ENCODE measurements at regions not wholly inside any gene's neighbourhood (a gene's known extent, or its start where the extent isn't known, plus 50 kb on each side); places are given as distances from the start of the nearest gene placed in this dataset.

- no peak overlapping the region for H3K4me3 ChIP-seq
- in situ Hi-C loops (cut with MboI; ENCODE audit: low sequenced_read_pairs): no loop called here
- no peaks in the 10 kb centered on the region for H3K4me1 ChIP-seq
- no peak for DNase-seq (ENCODE audit: low spot score in 2 of 2)
- H3K9me3 ChIP-seq: 0 out of 2 replicates have a peak, but pooled peaks cover 2% of the 10 kb centered on the region
- H3K36me3 ChIP-seq (replicated peaks): no peaks in the 10 kb centered on the region
- H3K27me3 ChIP-seq (ENCODE audit: low read depth): no peaks in the 10 kb centered on the region
Measured at GRCh38 chr2:5290900-5291546, 401.2 kb upstream of the SOX11 start.

- no peak overlapping the region for H3K4me3 ChIP-seq
- in situ Hi-C loops (cut with MboI; ENCODE audit: low sequenced_read_pairs): no loop called here
- DNase-seq (ENCODE audit: low spot score in 2 of 2): no peak
- H3K36me3 ChIP-seq (replicated peaks): no peaks in the 10 kb centered on the region
- H3K9me3 ChIP-seq: no peaks in the 10 kb centered on the region
- H3K4me1 ChIP-seq: no peaks in the 10 kb centered on the region
- H3K27me3 ChIP-seq (ENCODE audit: low read depth): no peaks in the 10 kb centered on the region
Measured at GRCh38 chr2:5304640-5305039, 387.5 kb upstream of the SOX11 start.

- no peaks in the 10 kb centered on the region for H3K4me1 ChIP-seq
- no peaks in the 10 kb centered on the region for H3K27me3 ChIP-seq (ENCODE audit: low read depth)
- in situ Hi-C loops (cut with MboI; ENCODE audit: low sequenced_read_pairs): no loop called here
- no peak overlapping the region for H3K4me3 ChIP-seq
- no peak for DNase-seq (ENCODE audit: low spot score in 2 of 2)
- 0 out of 2 replicates have a peak, but pooled peaks cover 2% of the 10 kb centered on the region for H3K9me3 ChIP-seq
- no peaks in the 10 kb centered on the region for H3K36me3 ChIP-seq (replicated peaks)
Measured at GRCh38 chr2:5315041-5315440, 377.1 kb upstream of the SOX11 start.

GRCh38 chr2:5315512-5315911 is 376.7 kb upstream of the SOX11 start:
- Histone ChIP-seq H3K36me3 (replicated peaks) (no peaks in the 10 kb centered on the region), H3K4me3 (no peak overlapping the region), H3K4me1 (no peaks in the 10 kb centered on the region), H3K9me3 (0 out of 2 replicates have a peak, but pooled peaks cover 2% of the 10 kb centered on the region), H3K27me3 (ENCODE audit: low read depth) (no peaks in the 10 kb centered on the region)
- DNase-seq (ENCODE audit: low spot score in 2 of 2): no peak
- in situ Hi-C loops (cut with MboI; ENCODE audit: low sequenced_read_pairs): no loop called here

DNA sequence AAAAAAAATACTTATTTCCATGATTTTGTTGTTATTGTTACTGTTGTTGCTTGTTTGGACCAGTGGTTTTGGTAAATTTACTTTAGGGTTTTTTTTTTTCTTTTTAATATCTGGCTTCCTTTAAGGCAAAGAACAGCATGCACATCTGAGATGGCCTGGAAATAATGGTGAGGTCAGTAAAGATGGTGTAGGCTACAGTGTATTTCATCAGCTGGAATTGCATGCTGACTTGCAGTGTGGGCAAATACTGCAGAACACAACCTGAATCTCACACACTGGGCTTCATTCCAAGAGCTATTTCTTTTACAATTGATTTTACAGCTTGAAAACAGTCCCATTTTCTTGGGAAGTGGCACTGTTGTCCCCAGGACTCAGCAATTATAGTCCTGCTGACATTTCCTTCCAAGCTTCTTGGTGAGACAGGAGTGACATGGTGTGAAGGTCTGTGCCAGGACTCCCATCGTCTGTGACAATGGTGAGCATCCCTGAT is 376.1 kb upstream of the SOX11 start:
- in situ Hi-C loops (cut with MboI; ENCODE audit: low sequenced_read_pairs): no loop called here
- no peak overlapping the region for H3K4me3 ChIP-seq
- DNase-seq (ENCODE audit: low spot score in 2 of 2): no peak
- H3K27me3 ChIP-seq (ENCODE audit: low read depth): no peaks in the 10 kb centered on the region
- H3K36me3 ChIP-seq (replicated peaks): no peaks in the 10 kb centered on the region
- H3K9me3 ChIP-seq: no peaks in the 10 kb centered on the region
- H3K4me1 ChIP-seq: no peaks in the 10 kb centered on the region

DNA sequence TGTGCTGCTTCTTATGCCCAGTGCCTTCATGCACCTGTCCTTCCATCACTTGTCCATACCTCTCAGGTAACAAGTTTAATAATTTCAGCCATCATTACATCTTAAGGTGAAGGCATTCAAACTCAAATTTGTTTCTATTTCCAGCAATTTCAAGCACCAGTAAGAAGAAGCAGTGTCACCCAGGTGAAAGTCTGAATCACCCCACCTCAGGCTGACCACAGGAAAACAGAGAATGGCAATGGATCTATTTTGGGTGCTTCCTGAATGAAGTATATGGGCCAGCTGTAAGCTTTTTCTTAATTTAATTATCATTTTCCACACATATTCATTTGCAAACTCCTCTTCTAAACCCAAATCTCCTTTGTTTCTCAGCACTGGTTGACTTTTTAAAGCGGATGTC is 372.7 kb upstream of the SOX11 start:
- no peaks in the 10 kb centered on the region for H3K27me3 ChIP-seq (ENCODE audit: low read depth)
- H3K36me3 ChIP-seq (replicated peaks): no peaks in the 10 kb centered on the region
- no peak for DNase-seq (ENCODE audit: low spot score in 2 of 2)
- H3K9me3 ChIP-seq: no peaks in the 10 kb centered on the region
- H3K4me1 ChIP-seq: no peaks in the 10 kb centered on the region
- H3K4me3 ChIP-seq: no peak overlapping the region
- in situ Hi-C loops (cut with MboI; ENCODE audit: low sequenced_read_pairs): no loop called here

DNA sequence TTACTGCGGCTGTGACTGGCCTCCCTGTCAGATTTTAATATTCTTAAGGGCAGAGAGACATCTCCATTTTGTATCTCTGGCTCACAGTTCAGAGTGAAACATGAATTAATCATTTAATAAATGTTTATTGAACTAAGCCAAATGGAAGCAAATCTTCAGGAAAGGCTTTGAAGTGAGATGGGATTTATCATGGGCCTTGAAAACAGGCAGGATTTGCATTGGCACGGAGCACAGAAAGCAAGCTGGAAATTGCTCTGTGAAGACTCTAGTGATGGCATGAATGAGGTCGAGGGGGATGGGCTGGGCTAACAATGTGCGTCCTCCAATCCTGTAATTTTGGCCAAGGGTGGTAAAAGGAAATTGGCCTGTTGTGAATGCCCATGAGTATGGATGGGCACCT is 369.8 kb upstream of the SOX11 start:
- no peak overlapping the region for H3K4me3 ChIP-seq
- H3K4me1 ChIP-seq: no peaks in the 10 kb centered on the region
- in situ Hi-C loops (cut with MboI; ENCODE audit: low sequenced_read_pairs): no loop called here
- no peaks in the 10 kb centered on the region for H3K9me3 ChIP-seq
- H3K27me3 ChIP-seq (ENCODE audit: low read depth): no peaks in the 10 kb centered on the region
- no peak for DNase-seq (ENCODE audit: low spot score in 2 of 2)
- no peaks in the 10 kb centered on the region for H3K36me3 ChIP-seq (replicated peaks)

DNA sequence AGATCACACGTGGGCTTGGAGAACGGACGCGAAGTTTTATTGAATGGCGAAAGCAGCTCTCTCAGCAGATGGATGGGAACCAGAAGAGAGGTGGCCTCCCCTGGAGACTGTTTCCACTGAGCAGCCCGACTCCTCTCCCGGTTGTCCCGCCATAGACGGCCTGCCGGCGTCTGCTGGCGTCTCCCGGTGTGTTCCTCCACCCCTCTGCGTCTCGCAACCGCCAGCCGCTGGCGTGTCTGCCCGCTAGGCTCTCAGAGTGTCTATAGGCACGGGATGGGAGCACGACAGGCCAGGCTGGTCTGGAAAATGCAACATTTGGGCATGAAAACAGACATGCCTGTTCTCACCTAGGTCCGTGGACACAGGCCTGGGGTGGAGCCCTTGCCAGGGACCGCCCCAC is 366.7 kb upstream of the SOX11 start:
- no peak for DNase-seq (ENCODE audit: low spot score in 2 of 2)
- Histone ChIP-seq H3K9me3 (no peaks in the 10 kb centered on the region), H3K36me3 (replicated peaks) (no peaks in the 10 kb centered on the region), H3K4me1 (no peaks in the 10 kb centered on the region), H3K4me3 (no peak overlapping the region), H3K27me3 (ENCODE audit: low read depth) (no peaks in the 10 kb centered on the region)
- in situ Hi-C loops (cut with MboI; ENCODE audit: low sequenced_read_pairs): no loop called here

GRCh38 chr2:5328826-5329225 is 363.4 kb upstream of the SOX11 start:
- in situ Hi-C loops (cut with MboI; ENCODE audit: low sequenced_read_pairs): no loop called here
- Histone ChIP-seq H3K4me3 (no peak overlapping the region), H3K36me3 (replicated peaks) (no peaks in the 10 kb centered on the region), H3K4me1 (no peaks in the 10 kb centered on the region), H3K9me3 (no peaks in the 10 kb centered on the region), H3K27me3 (ENCODE audit: low read depth) (no peaks in the 10 kb centered on the region)
- no peak for DNase-seq (ENCODE audit: low spot score in 2 of 2)

DNA sequence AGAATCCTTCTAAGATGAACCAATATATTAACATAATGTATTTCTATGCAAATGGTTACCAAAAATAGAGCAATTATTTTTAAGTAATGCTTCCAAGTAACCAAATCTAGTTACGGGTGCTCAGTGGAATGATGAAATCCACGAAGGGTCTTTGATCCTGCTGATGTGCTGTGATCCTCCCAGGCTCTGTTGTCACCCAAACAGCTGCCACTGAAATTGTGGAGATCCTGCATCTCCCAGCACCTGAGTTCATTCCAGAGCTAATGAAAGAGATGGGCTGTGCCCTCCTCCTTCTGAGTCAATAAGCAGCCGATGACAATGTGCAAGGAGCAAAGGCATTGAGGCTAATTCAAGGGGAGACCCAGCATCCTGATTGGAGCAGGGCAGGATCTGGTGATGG is 362.4 kb upstream of the SOX11 start:
- no peaks in the 10 kb centered on the region for H3K36me3 ChIP-seq (replicated peaks)
- no peaks in the 10 kb centered on the region for H3K9me3 ChIP-seq
- no peak overlapping the region for H3K4me3 ChIP-seq
- H3K27me3 ChIP-seq (ENCODE audit: low read depth): no peaks in the 10 kb centered on the region
- in situ Hi-C loops (cut with MboI; ENCODE audit: low sequenced_read_pairs): no loop called here
- H3K4me1 ChIP-seq: no peaks in the 10 kb centered on the region
- no peak for DNase-seq (ENCODE audit: low spot score in 2 of 2)

DNA sequence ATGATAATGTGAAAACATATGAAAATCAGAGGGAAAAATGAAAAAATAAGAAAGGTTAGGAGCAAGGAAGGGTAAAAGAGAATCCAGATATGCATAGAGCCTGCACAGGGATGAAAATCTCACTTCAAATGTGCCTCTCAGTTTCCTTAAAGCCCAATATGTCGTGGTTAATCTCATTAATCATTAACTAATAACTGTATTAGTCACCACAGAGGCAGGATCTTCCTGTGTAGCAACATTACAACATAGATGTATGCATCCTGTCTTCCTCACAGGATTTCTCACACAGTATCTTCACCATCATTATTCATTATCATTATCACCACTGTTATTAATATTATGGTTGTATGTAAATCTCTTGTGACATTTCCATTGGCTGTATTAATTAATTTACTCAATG is 361.2 kb upstream of the SOX11 start:
- Histone ChIP-seq H3K4me1 (no peaks in the 10 kb centered on the region), H3K9me3 (no peaks in the 10 kb centered on the region), H3K27me3 (ENCODE audit: low read depth) (no peaks in the 10 kb centered on the region), H3K4me3 (no peak overlapping the region), H3K36me3 (replicated peaks) (no peaks in the 10 kb centered on the region)
- in situ Hi-C loops (cut with MboI; ENCODE audit: low sequenced_read_pairs): no loop called here
- no peak for DNase-seq (ENCODE audit: low spot score in 2 of 2)

GRCh38 chr2:5332925-5333324 is 359.3 kb upstream of the SOX11 start:
- no peaks in the 10 kb centered on the region for H3K27me3 ChIP-seq (ENCODE audit: low read depth)
- no peaks in the 10 kb centered on the region for H3K9me3 ChIP-seq
- DNase-seq (ENCODE audit: low spot score in 2 of 2): no peak
- in situ Hi-C loops (cut with MboI; ENCODE audit: low sequenced_read_pairs): no loop called here
- H3K4me3 ChIP-seq: no peak overlapping the region
- H3K36me3 ChIP-seq (replicated peaks): no peaks in the 10 kb centered on the region
- H3K4me1 ChIP-seq: no peaks in the 10 kb centered on the region

- Histone ChIP-seq H3K36me3 (replicated peaks) (no peaks in the 10 kb centered on the region), H3K4me1 (no peaks in the 10 kb centered on the region), H3K4me3 (no peak overlapping the region), H3K27me3 (ENCODE audit: low read depth) (no peaks in the 10 kb centered on the region), H3K9me3 (no peaks in the 10 kb centered on the region)
- in situ Hi-C loops (cut with MboI; ENCODE audit: low sequenced_read_pairs): no loop called here
- no peak for DNase-seq (ENCODE audit: low spot score in 2 of 2)
Measured at GRCh38 chr2:5339473-5339872, 352.7 kb upstream of the SOX11 start.

DNA sequence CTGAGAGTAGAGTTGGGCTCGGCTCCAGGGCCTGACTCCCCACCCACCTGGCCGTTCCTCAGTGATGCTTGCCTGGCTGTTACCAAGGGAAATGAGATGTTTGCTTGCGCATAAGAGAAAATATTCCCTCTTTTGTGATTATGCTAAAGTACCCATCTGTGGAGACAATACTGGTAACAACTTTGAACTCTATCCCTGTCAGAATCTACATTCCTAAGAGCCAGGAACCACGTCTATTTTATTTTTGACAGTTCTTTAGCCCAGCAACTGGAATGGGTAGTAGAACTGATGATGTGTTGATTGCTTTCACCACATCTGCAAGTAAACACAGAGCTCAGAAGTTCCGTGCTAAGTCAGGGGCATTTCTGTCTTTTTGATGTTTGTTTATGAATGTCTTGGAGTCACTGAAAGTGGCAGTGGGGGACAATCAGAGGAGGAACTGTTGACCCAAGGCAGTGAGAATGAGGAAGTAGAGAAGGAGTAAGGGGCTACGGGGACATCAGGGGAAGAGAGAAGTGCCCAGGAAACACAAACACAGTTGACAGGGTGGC is 348.3 kb upstream of the SOX11 start:
- Histone ChIP-seq H3K4me1 (no peaks in the 10 kb centered on the region), H3K9me3 (no peaks in the 10 kb centered on the region), H3K36me3 (replicated peaks) (no peaks in the 10 kb centered on the region), H3K4me3 (no peak overlapping the region), H3K27me3 (ENCODE audit: low read depth) (no peaks in the 10 kb centered on the region)
- in situ Hi-C loops (cut with MboI; ENCODE audit: low sequenced_read_pairs): no loop called here
- no peak for DNase-seq (ENCODE audit: low spot score in 2 of 2)

- in situ Hi-C loops (cut with MboI; ENCODE audit: low sequenced_read_pairs): no loop called here
- H3K4me1 ChIP-seq: no peaks in the 10 kb centered on the region
- H3K4me3 ChIP-seq: no peak overlapping the region
- no peaks in the 10 kb centered on the region for H3K27me3 ChIP-seq (ENCODE audit: low read depth)
- H3K9me3 ChIP-seq: no peaks in the 10 kb centered on the region
- H3K36me3 ChIP-seq (replicated peaks): no peaks in the 10 kb centered on the region
- DNase-seq (ENCODE audit: low spot score in 2 of 2): no peak
Measured at GRCh38 chr2:5352286-5352685, 339.9 kb upstream of the SOX11 start.
